ENCODE measurements at regions not wholly inside any gene's neighbourhood (a gene's known extent, or its start where the extent isn't known, plus 50 kb on each side); places are given as distances from the start of the nearest gene placed in this dataset.

DNA sequence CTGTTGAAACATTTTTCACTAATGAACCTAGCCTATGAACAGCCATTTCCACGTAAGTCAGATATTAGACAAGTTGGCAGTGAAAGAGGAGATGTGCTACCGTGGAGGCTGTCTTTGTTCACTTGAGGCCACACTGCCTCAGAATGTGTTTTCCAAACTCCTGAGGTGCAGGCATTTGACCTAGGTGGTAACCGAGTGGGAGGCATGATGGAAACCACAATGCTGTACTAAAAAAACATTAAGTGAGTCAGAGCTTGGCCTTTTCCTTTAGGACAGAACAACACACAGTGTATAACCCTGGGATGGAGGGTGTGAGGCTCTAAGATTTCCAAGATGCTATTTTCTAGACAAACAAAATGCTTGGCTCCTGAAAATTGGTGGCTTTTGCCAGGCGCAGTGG, 406.3 kb downstream of the SOX2 start:
- TF ChIP-seq, protein P1, sequence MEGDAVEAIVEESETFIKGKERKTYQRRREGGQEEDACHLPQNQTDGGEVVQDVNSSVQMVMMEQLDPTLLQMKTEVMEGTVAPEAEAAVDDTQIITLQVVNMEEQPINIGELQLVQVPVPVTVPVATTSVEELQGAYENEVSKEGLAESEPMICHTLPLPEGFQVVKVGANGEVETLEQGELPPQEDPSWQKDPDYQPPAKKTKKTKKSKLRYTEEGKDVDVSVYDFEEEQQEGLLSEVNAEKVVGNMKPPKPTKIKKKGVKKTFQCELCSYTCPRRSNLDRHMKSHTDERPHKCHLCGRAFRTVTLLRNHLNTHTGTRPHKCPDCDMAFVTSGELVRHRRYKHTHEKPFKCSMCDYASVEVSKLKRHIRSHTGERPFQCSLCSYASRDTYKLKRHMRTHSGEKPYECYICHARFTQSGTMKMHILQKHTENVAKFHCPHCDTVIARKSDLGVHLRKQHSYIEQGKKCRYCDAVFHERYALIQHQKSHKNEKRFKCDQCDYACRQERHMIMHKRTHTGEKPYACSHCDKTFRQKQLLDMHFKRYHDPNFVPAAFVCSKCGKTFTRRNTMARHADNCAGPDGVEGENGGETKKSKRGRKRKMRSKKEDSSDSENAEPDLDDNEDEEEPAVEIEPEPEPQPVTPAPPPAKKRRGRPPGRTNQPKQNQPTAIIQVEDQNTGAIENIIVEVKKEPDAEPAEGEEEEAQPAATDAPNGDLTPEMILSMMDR (IDR thresholded peaks at IDR 0.05; ENCODE audit: low read depth, low read length, poor library complexity, severe bottlenecking), result no peak
- no peak for TF ChIP-seq EZH2phosphoT487 (IDR thresholded peaks at IDR 0.05; ENCODE audit: borderline replicate concordance, low read length)
